GM18870 (cell line): ENCODE measurements at regions not wholly inside any gene's neighbourhood (a gene's known extent, or its start where the extent isn't known, plus 50 kb on each side); places are given as distances from the start of the nearest gene placed in this dataset.

Experiments
- ATAC-seq: cut with Tn5 transposase; IDR thresholded peaks from one replicate; pipeline ENCODE4 v1.9.1; 2021; ENCODE audit warnings: moderate library complexity; ENCODE audit not compliant: unreplicated experiment

DNA sequence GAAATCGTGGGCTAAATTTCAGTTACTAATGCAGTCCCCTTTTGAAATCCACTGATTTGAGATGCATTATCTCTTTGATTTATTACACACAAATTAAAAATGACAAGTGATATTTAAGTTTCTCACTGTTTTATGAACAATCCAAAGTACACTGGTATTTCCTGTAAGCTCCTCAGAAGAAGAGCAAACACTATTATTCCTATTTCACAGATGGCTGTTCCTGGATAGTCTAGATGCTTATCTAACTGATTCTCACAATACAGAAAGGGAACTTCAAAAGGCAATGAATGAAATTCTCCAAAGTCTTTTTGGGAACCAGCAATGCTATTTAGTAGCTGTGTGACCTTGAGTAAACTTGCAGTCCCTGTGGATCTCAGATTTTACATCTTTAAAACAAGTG lies 404.7 kb upstream of the DAB2 start:
- ATAC-seq, result no peak

DNA sequence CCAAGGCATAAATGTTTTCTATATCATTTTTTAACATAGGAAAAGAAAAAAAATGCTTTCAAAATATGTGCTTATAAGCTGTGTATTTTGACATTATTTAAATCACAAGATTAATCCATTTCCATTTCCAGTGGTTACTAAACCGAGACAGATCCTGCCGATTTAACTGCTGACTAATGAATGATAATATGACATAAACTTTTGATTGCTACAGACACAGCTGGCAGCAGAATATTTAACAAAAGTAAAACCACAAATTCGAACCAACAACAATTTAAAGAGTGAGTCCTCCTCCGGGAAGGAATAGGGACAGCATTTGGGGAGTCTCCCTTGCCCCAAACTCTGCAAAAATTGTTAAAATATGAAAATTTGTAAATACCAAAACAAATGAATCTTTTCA lies 401.3 kb upstream of the DAB2 start:
- no peak for ATAC-seq

DNA sequence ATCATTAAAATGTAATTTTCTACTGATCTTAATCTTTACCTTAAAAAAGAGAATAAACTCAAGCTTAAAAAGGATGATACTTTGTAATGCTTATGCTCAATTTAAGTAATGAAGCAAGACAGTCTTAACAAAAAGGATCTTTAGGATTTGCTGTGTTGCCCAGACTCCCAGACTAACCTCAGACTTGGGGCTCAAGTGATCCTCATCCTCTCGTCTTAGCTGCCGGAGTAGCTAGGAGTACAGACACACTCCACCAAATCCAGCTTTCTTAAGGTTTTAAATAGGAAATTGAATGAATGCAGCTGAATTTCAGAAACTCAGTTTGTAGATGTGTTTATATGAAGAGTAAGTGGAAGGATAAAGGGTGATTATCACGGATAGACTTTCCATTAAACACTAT lies 400.5 kb upstream of the DAB2 start:
- ATAC-seq, result no peak

DNA sequence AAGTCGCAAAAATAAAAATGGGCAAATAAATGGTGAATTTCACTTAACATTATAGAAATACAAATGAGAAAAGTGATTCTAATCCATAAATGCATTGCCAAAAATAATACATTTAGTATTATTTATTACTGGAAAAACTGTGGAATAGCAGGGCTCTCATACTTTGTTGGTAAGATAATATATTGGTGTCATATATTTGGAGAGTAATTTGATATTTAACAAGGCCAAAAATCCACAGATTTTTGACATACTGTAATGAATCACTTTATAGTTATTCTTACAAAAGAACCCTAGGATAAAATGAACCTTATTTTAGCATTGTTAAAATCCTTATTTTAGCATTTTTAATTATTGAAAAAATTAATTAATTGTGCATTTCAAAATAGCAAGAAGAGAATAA lies 397.2 kb upstream of the DAB2 start:
- ATAC-seq, result no peak

DNA sequence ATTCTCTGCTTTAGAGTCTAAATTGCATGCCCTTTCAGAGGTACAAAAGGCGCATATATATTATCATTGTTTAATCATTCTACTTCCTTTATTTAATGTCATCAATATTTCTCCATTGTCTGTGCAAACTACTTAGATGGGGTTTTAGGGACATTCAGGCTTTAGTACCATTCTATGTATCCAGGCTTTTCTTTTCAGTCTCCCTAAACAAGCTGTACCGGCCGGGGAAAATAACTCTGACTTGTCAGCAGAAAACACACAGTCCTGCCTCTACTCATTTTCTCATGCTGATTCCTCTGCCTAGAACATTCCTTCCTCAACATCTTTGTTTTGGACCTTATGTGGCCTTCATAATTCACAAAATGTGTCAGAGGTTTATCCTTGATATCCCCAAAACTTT lies 392.1 kb upstream of the DAB2 start:
- ATAC-seq, result no peak

DNA sequence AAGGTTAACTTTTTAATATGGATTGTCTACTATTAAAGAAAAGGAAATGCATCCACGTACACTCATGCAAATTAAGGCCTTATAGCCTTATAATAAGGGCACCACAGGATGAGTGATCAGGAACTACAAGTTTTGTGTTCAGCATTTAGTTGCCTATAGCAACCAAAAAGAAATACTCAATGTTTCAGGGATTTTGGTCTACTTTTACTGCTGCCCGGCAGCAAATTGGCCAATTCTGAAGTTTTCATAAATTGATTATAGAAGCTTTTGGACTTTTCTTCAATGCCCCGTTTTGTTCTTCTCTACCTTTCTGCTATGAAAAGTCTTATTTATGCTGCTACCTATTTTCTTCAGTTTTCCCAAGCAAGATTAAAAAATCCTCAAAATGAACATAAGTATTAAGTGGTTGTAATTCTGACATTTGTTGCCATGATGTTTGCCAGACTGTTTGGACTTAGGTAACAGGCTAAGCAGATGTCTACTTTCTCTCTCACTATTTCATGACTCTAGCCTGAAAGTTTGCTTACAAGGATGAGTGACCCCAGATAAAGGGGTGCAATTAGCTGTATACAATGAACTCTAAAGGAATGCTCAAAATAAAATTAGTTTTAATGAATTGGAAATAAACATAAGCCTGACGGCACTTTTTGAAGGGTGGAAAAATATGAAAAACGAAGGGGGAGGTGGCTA lies 391.5 kb upstream of the DAB2 start:
- ATAC-seq, result no peak

DNA sequence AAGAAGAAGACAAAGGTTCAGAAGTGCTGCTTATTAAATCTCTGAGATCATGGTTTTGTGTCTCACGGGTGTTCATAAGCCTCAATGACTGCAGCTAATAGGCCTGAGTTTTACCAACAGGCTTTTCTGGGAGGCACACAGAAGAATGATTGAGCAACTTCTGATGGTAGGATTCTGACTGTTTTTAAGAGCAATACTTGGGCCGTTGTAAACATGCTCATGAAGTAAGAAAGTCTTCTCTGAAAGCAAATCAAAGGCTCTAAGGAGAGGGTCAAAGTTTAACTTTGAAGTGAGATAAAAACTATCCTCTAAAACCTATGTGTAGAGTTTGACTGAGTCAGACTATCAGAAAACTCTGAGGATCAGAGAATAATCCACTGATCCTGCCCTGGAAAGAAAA lies 390.9 kb upstream of the DAB2 start:
- ATAC-seq, result no peak

DNA sequence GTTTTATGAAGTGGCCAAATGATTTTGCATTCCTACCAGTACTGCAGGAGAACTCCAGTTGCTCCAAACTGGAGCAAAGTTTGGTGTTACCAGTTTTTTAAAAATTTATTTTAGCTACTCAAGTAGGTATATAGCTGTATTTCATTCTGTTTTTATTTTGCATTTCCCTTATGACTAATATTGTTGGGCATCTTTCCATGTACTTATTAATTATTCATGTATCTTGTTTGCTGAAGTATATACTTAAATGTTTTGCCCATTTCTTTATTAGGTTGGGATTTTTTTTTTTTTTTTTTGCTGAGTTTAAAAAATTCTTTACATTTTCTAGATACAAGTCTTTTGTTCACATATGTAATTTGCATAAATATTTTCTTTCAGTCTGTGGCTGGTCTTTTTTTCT lies 386.6 kb upstream of the DAB2 start:
- ATAC-seq, result no peak

DNA sequence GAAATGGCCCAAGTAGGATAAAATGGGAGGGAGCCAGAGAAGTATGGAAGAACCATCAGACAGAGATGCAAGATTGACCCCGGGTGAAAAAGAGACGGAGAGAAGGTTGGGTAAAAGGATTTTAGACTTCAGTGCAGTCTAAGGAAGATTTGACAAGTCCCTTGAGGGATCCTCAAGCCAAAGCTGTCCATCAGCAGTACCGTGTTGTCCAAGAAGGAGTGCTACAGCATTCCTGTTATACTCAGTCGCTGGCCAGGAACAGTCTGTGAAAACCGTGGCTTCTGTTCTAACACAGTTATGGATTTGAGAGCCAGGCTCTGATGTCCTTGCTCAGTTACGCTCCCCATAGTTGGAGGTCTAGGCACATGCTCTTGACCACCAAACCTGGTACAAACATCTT lies 383.9 kb upstream of the DAB2 start:
- ATAC-seq, result no peak

DNA sequence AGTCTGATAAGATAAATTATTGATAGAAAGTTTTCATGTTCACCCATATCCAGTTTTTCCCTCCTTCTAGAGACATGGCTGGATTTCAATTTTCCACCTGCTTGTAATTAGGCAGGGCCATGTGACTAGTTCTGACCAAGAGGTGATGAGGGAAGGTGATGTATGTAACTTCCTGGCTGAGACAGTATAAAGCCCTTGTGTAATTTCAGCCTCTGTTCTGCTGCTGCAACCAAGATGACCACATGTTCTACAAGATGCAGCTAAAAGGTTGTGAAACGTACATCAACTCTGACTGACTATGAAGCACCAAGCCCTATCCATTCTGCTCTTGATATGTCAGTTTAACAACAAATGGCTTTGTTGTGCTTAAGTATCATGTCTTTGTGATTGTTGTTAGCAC lies 376.5 kb upstream of the DAB2 start:
- no peak for ATAC-seq

DNA sequence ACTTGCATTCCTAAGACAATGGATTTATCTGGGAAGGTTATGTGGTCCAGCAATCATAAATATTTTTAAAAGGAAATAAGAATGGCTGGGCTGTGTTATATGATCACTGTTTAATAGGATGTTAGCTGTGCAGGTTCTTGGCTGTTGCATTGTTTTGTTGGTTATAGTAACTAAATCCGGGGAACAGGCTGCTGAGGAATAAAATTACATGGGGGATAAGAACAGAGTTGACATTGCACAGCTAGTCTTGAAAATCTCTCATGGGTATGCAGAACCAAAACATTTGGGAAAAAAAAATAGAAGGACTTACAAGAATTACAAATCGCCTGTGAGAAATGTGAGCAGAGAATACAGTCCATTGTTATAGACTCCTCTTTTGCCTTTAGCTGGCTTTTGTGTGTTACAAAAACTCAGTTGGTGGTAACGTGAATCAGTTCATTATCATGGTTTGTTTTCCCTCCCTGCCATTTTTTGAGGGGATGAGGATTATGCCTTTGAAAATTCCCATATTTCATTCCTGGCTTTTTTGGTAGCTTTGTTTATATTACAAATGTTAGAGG lies 375.3 kb upstream of the DAB2 start:
- no peak for ATAC-seq

DNA sequence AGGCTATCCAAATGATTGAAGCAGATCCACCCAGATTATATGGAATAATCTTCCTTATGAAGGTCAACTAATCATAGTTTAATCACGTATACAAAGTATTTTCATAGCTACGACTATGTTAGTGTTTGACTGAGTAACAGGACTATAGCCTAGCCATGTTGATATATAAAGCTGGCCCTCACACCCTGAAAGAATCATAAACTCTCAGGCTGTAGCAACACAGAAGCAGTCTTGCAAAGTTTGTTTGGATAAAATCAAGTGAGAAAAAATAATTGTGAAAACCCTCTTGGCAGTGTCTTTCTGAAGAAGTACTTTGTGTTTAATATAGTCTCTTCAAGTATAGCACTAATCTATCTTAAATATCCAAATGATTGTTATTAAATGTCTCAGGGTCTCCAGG lies 374.5 kb upstream of the DAB2 start:
- no peak for ATAC-seq

DNA sequence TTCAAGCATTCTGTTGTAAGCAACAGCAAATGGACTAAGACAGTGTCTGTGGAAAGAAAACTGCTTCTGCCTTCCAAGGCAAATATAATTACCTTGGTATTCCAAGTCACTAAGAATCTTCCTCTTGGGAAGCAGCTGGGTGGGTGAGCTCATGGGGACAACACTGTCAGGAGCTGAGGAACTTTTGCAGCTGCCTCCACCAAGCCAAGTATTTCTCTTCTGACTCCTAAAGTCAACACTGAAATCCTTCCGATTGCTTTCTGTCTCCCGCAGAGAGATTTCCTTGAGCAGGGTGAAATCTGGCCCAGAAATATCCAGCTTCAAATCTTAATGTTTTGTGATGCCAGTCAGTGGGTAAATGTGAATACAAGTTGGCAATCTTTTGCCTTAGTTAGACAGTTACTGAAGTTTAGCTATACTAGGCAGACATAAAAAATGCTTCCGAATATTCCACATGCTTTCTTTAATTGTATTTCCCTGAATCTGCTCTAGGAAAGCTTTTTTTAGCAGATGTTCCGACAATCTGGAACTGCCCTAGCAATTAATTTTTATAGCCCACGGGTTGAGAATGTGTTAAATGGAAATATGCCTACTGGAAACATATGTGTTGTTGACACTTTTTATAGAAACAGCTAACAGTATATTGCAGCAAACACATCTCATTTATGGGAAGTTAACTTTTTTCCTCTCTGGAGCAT lies 369.9 kb upstream of the DAB2 start:
- no peak for ATAC-seq

DNA sequence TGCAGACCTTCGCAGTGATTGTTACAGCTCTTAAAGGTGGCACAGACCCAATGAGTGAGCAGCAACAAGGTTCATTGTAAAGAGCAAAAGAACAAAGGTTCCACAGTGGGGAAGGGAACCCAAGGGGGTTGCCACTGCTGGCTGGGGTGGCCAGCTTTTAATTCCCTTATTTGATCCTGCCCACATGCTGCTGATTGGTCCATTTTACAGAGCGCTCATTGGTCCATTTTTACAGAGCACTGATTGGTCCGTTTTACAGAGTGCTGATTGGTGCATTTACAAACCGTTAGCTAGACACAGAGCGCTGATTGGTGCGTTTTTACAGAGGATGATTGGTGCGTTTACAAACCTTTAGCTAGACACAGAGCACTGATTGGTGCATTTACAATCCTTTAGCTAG lies 360.6 kb upstream of the DAB2 start:
- ATAC-seq, result no peak

DNA sequence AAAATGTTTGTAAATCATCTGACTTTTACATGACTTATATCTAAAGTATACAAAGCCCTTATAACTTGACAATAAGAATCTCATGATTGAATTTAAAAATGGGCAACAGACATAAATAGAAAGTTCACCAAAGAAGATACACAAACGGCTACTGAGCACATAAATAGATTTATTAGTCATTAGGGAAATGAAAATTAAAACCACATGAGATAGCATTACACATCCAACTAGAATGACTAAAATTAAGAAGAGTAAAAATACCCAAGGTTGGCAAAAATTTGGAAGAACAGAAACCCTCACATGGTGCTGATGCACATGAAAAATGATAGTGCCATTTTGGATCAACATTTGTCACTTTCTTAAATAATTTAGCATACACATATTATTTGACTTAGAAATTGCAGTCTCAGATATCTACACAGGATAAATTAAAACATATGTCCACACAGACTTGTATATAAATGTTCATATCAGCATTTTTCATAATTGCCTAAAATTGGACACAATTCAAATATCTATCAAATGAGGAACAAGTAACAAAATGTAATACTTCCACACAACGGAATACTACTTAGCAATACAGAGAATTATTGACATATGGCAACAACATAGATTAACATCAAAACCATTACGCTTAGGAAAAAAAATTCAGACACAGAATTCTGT lies 359.1 kb upstream of the DAB2 start:
- ATAC-seq, result peak; percentile 74

DNA sequence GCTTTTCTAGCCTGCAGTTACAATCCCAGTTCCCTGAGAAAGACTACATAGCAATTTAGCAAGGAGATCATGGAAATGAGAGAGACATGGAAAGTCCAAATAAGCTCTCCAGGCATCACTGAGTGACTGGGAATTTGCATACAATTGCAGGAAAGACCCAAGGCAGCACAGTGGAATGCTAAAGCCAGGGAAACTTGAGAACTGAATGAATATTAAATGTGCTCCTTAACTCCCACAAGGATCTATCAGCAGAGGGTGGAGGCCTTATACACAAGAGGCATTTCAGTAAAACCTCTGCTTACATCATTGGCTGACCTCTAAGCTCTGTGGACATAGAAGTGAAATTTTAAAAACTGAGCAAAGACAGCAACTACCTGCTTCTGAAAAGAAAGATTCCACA lies 355.6 kb upstream of the DAB2 start:
- ATAC-seq, result no peak

DNA sequence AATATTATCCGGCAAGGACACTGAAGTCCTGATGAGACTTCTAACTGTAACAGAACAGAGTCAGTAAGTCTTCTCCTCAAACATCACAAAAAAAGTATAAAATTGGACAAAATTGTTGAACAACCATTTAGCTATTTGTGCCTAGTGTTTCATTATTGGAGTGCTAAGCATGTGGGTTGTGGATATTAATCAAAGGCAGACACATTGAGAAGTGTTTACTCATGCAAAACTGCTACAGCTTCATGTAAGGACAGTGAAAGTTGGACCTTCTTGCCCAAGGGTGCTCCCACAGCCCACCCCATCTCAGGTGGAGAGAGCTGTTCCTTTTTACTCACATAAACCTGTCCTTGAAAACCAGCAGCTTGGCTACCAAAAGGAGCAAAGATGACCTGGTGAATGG lies 355.1 kb upstream of the DAB2 start:
- no peak for ATAC-seq

DNA sequence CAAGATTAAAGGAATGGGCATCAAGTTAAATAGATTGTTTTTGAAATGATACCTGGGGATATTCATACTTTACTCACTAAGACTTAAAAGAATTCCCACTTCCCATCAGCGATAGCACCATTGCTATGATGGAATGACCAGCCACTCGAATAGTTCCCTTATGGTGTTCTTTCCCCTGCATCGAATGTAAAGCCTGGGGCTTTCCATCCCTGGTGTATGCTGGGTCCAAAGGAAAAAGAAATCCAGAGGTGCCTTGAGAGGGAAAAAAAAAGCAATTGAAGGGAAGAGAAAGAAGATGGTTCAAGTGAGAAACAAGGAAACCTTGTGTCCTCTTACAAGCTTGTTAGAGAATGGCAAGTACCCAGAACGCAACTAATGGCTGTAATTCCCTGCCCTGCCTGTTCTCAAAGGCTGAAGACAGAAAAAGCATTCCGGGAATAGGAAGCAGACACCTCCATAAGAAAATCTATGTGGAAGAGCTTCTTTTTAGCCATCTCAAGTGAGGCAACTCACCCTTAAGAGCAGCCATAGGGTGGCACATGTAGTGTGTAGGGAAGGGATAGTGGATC lies 351.1 kb upstream of the DAB2 start:
- ATAC-seq, result no peak

DNA sequence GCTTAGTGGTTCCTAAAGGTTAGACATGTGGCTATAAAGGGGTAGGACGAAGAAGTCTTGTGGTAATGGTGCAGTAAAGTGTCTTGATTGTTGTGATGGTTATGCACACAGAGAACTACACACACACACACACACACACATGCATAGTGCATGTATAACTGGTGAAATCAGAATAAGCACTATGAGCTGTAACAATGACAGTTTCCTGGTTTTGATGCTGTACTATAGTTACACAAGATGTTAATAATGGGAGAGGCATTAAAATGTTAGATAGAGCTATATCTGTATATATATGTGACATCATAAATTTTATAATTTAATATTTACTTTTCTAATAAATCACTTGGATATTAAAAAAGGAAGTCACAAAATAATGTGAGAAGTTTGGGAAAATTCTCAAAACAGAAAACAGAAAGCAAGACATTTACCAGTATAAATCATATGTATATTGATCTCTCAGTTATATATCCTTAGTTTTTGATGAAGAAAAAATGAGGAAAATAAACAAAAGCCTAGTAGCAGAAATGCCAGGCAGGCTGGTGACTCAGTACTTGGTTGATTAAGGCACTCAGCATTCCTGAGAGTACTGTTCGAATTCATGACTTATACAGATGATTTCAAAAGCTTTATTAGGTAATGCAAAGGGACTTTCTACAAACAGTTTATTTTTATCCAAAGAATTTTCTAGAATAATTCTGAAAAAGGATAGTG lies 350.5 kb upstream of the DAB2 start:
- ATAC-seq, result no peak

DNA sequence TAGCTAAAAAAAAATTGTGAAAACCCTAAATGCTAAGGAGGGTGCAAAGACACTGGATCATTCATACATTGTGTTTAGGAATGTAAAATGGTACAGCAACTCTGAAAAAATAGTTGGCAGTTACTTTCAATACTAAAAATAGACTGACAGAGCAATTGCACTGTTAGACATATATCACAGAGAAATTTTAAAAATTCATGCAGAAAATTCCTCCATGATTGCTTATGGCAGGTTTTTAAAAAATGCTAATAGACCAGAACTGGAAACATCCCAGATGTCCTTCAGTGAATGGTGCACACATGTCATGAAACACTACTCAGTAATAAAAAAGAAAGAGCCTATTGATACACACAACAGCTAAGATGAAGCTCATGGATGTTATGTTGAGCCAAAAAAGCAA lies 349.8 kb upstream of the DAB2 start:
- no peak for ATAC-seq

DNA sequence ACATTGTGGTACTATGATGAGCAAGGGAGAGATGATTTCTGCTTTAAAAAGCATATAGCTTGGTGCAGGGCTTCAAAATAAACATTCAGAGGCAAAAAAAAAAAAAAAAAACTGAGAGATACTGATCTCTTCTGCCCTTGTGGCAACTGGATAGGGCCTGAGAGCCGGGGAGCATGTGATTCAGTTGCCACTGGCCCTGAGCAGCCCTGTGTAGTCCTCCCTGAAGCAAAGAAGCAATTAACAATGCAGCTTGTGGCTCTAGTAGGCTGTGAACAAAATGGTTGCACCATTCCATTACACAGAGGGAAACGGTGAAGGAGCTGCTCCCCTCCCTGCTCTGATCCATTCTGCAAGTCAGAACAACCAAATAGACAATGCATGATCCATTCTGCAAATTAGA lies 347.5 kb upstream of the DAB2 start:
- ATAC-seq, result no peak
